OCI-LY3 (cell line): ENCODE measurements at regions not wholly inside any gene's neighbourhood (a gene's known extent, or its start where the extent isn't known, plus 50 kb on each side); places are given as distances from the start of the nearest gene placed in this dataset.

Experiments used
- H2AFZ ChIP-seq: fragments of 200-600, 300-600 bp; shearing (Covaris generic); 2 replicates; pipeline ENCODE4 v1.6.0; 2014; ENCODE audit warnings: antibody characterized with exemption, low read depth, low read length
- H3K27ac ChIP-seq: fragments of 200-600, 300-600 bp; sonication (generic); 2 replicates; pipeline ENCODE4 v1.5.1; 2014; ENCODE audit warnings: mild to moderate bottlenecking, low read length, moderate library complexity, mixed read lengths
- H3K27me3 ChIP-seq: fragments of 200-600, 300-600 bp; sonication (generic); 2 replicates; pipeline ENCODE4 v1.6.1; 2014; ENCODE audit warnings: low read depth, low read length, mixed read lengths
- H3K36me3 ChIP-seq: fragments of 200-600, 300-600 bp; sonication (generic); replicated peaks from 2 replicates; pipeline ENCODE3; 2014; ENCODE audit warnings: low read depth, low read length, mixed read lengths
- H3K4me1 ChIP-seq: fragments of 300-600, 200-600 bp; sonication (generic); 2 replicates; pipeline ENCODE4 v1.6.1; 2014; ENCODE audit warnings: low read length, mixed read lengths
- H3K4me2 ChIP-seq: fragments of 200-600, 300-600 bp; sonication (generic); 2 replicates; pipeline ENCODE4 v1.6.1; 2014; ENCODE audit warnings: low read length, mixed read lengths
- H3K4me3 ChIP-seq: fragments of 300-600, 200-600 bp; sonication (generic); 2 replicates; pipeline ENCODE4 v1.5.1; 2014; ENCODE audit warnings: antibody characterized with exemption, mild to moderate bottlenecking, low read length, moderate library complexity
- H3K79me2 ChIP-seq: fragments of 300-600, 200-600 bp; shearing (Covaris generic); 2 replicates; pipeline ENCODE4 v1.6.1; 2014; ENCODE audit warnings: mild to moderate bottlenecking, low read length, mixed read lengths
- H3K9ac ChIP-seq: fragments of 300-600, 200-600 bp; shearing (Covaris generic); 2 replicates; pipeline ENCODE4 v1.6.0; 2014; ENCODE audit warnings: mild to moderate bottlenecking, low read length, moderate library complexity
- H3K9me3 ChIP-seq: fragments of 200-600, 300-600 bp; shearing (Covaris generic); 2 replicates; pipeline ENCODE4 v1.6.1; 2014; ENCODE audit warnings: low read length, mixed read lengths; ENCODE audit not compliant: insufficient read depth
- H4K20me1 ChIP-seq: fragments of 200-600, 300-600 bp; sonication (generic); 2 replicates; pipeline ENCODE4 v1.6.1; 2016; ENCODE audit warnings: low read length, mixed read lengths; ENCODE audit not compliant: insufficient read depth
- CTCF ChIP-seq: fragments of 200-600, 300-600 bp; sonication (generic); IDR thresholded peaks from 2 replicates; pipeline ENCODE4 v1.5.1; 2014; ENCODE audit warnings: antibody characterized with exemption, low read length, low read depth
- EZH2phosphoT487 ChIP-seq: fragments of 200-600 bp; shearing (Covaris generic); IDR thresholded peaks from 2 replicates; pipeline ENCODE4 v1.6.1; 2018; ENCODE audit warnings: antibody characterized with exemption, mixed run types, low read depth

GRCh38 chr2:239495175-239495574, 94.4 kb upstream of the HDAC4 start:
- no peak overlapping the region for H3K27ac ChIP-seq
- no peaks in the 10 kb centered on the region for H3K4me1 ChIP-seq

GRCh38 chr2:239494578-239494977, 93.8 kb upstream of the HDAC4 start:
- no peaks in the 10 kb centered on the region for H3K79me2 ChIP-seq
- no peak overlapping the region for H3K9ac ChIP-seq
- H3K27me3 ChIP-seq = no peaks in the 10 kb centered on the region
- no peaks in the 10 kb centered on the region for H3K9me3 ChIP-seq
- no peaks in the 10 kb centered on the region for H3K36me3 ChIP-seq
- TF ChIP-seq EZH2phosphoT487 (no peak), CTCF (no peak)
- H3K4me2 ChIP-seq = no peak overlapping the region
- no peaks in the 10 kb centered on the region for H4K20me1 ChIP-seq
- no peak overlapping the region for H3K4me3 ChIP-seq
- H3K4me1 ChIP-seq = no peaks in the 10 kb centered on the region
- H2AFZ ChIP-seq = no peak overlapping the region
- H3K27ac ChIP-seq = no peak overlapping the region

More at GRCh38 chr2:239495175-239495574, 94.4 kb upstream of the HDAC4 start:
- H3K36me3 ChIP-seq = no peaks in the 10 kb centered on the region
- H3K79me2 ChIP-seq = no peaks in the 10 kb centered on the region
- no peak overlapping the region for H3K4me2 ChIP-seq
- H3K4me3 ChIP-seq = no peak overlapping the region
- no peak overlapping the region for H3K9ac ChIP-seq
- H3K27me3 ChIP-seq = no peaks in the 10 kb centered on the region
- TF ChIP-seq CTCF (no peak), EZH2phosphoT487 (no peak)
- H4K20me1 ChIP-seq = no peaks in the 10 kb centered on the region
- H2AFZ ChIP-seq = no peak overlapping the region
- H3K9me3 ChIP-seq = no peaks in the 10 kb centered on the region

GRCh38 chr2:239489481-239489880, 88.7 kb upstream of the HDAC4 start:
- H3K27me3 ChIP-seq = 0 out of 2 replicates have a peak, but pooled peaks cover 2% of the 10 kb centered on the region
- no peak overlapping the region for H3K4me3 ChIP-seq
- no peak overlapping the region for H3K4me2 ChIP-seq
- H3K79me2 ChIP-seq = no peaks in the 10 kb centered on the region
- no peak overlapping the region for H3K27ac ChIP-seq
- H3K36me3 ChIP-seq = no peaks in the 10 kb centered on the region
- no peak overlapping the region for H3K9ac ChIP-seq
- no peaks in the 10 kb centered on the region for H3K4me1 ChIP-seq
- no peaks in the 10 kb centered on the region for H3K9me3 ChIP-seq
- H4K20me1 ChIP-seq = no peaks in the 10 kb centered on the region
- H2AFZ ChIP-seq = no peak overlapping the region
- TF ChIP-seq CTCF = no peak
- no peak for TF ChIP-seq EZH2phosphoT487

GRCh38 chr2:239488125-239488524, 87.3 kb upstream of the HDAC4 start:
- H3K27me3 ChIP-seq = 0 out of 2 replicates have a peak, but pooled peaks cover 2% of the 10 kb centered on the region
- no peak overlapping the region for H3K4me3 ChIP-seq
- TF ChIP-seq EZH2phosphoT487 = no peak
- no peak for TF ChIP-seq CTCF
- H3K9ac ChIP-seq = no peak overlapping the region
- H3K79me2 ChIP-seq = no peaks in the 10 kb centered on the region
- H2AFZ ChIP-seq = no peak overlapping the region
- H3K4me1 ChIP-seq = no peaks in the 10 kb centered on the region
- H4K20me1 ChIP-seq = no peaks in the 10 kb centered on the region
- no peaks in the 10 kb centered on the region for H3K36me3 ChIP-seq
- no peak overlapping the region for H3K4me2 ChIP-seq
- no peak overlapping the region for H3K27ac ChIP-seq
- H3K9me3 ChIP-seq = no peaks in the 10 kb centered on the region
